HL-60 (cell line): ENCODE measurements at regions not wholly inside any gene's neighbourhood (a gene's known extent, or its start where the extent isn't known, plus 50 kb on each side); places are given as distances from the start of the nearest gene placed in this dataset.
"Not testable (repeated sequence)": the region's sequence is repeated elsewhere in the genome, so short reads cannot be mapped to it uniquely, and the experiment has no call there.

Experiments
- DNase-seq, 2 experiments: peaks; one replicate each; pipeline ENCODE4 v3.0.0-alpha.2; 2010 to 2020; ENCODE audit warnings: low read depth in 1 of 2, low spot score in 1 of 2
- H3K27ac ChIP-seq: fragments of 250-450 bp; sonication (Bioruptor Pico); replicated peaks from 2 replicates; pipeline ENCODE4 v1.5.1; 2020; ENCODE audit warnings: mild to moderate bottlenecking, moderate library complexity
- H3K27me3 ChIP-seq: fragments of 250-450 bp; sonication (Bioruptor Pico); 2 replicates; pipeline ENCODE4 v1.5.1; 2021; ENCODE audit warnings: mild to moderate bottlenecking, moderate library complexity; ENCODE audit not compliant: insufficient read depth, poor library complexity, severe bottlenecking
- H3K4me3 ChIP-seq: replicated peaks from 2 replicates; pipeline ENCODE4 v1.5.1; 2011; ENCODE audit warnings: mild to moderate bottlenecking, control low read depth, low read length; ENCODE audit not compliant: insufficient read depth
- CTCF ChIP-seq: IDR thresholded peaks from one replicate; pipeline ENCODE4 v1.5.1; 2011; ENCODE audit warnings: low read length, control low read depth, inconsistent platforms; ENCODE audit not compliant: insufficient read depth
- GABPA ChIP-seq: IDR thresholded peaks from 2 replicates; pipeline ENCODE4 v1.6.1; 2012; ENCODE audit warnings: low read depth
- POLR2AphosphoS5 ChIP-seq: IDR thresholded peaks from 2 replicates; pipeline ENCODE4 v1.6.1; 2012; ENCODE audit warnings: low read depth
- SPI1 ChIP-seq: IDR thresholded peaks from 2 replicates; pipeline ENCODE4 v1.6.1; 2012; ENCODE audit warnings: low read depth, mild to moderate bottlenecking, borderline replicate concordance
- TF ChIP-seq, protein P1 (sequence below): IDR thresholded peaks from 2 replicates; pipeline ENCODE4 v1.6.1; 2012; ENCODE audit warnings: low read depth; ENCODE audit not compliant: insufficient replicate concordance

DNA sequence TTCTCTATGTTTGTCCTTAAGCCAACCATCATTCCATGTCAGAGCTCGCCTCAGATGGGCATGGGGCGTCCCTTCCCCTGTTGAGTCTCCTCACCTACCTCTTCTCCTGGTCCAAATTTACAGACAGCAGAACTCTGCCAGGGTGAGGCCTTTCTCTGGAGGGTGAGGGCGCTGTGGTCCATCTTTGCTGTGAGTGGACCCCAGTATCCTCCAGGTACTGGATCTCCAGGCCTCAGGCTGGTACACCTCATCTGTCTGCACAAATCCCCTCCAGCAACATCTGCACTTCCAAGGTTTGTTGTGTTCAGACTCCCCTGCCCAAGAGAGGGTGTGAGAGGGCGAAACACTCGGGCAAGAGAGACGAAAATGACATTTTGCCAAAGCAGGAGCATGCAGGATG, 63.9 kb upstream of the EDAR start:
- Histone ChIP-seq H3K27me3 (no peaks in the 10 kb centered on the region), H3K27ac (no peak overlapping the region), H3K4me3 (no peak overlapping the region)
- TF ChIP-seq SPI1: no peak
- TF ChIP-seq, protein P1, sequence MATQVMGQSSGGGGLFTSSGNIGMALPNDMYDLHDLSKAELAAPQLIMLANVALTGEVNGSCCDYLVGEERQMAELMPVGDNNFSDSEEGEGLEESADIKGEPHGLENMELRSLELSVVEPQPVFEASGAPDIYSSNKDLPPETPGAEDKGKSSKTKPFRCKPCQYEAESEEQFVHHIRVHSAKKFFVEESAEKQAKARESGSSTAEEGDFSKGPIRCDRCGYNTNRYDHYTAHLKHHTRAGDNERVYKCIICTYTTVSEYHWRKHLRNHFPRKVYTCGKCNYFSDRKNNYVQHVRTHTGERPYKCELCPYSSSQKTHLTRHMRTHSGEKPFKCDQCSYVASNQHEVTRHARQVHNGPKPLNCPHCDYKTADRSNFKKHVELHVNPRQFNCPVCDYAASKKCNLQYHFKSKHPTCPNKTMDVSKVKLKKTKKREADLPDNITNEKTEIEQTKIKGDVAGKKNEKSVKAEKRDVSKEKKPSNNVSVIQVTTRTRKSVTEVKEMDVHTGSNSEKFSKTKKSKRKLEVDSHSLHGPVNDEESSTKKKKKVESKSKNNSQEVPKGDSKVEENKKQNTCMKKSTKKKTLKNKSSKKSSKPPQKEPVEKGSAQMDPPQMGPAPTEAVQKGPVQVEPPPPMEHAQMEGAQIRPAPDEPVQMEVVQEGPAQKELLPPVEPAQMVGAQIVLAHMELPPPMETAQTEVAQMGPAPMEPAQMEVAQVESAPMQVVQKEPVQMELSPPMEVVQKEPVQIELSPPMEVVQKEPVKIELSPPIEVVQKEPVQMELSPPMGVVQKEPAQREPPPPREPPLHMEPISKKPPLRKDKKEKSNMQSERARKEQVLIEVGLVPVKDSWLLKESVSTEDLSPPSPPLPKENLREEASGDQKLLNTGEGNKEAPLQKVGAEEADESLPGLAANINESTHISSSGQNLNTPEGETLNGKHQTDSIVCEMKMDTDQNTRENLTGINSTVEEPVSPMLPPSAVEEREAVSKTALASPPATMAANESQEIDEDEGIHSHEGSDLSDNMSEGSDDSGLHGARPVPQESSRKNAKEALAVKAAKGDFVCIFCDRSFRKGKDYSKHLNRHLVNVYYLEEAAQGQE: no peak
- no peak for TF ChIP-seq CTCF
- no peak for TF ChIP-seq GABPA
- TF ChIP-seq POLR2AphosphoS5: no peak
- DNase-seq: no peak

- no peaks in the 10 kb centered on the region for H3K27me3 ChIP-seq
- TF ChIP-seq GABPA (no peak), POLR2AphosphoS5 (no peak), CTCF (no peak), SPI1 (no peak)
- TF ChIP-seq, protein P1: no peak
- no peak overlapping the region for H3K4me3 ChIP-seq
- no peak for DNase-seq
- H3K27ac ChIP-seq: no peak overlapping the region
These were observed 60.0 kb upstream of the EDAR start for GRCh38 chr2:109049022-109049421.

DNA sequence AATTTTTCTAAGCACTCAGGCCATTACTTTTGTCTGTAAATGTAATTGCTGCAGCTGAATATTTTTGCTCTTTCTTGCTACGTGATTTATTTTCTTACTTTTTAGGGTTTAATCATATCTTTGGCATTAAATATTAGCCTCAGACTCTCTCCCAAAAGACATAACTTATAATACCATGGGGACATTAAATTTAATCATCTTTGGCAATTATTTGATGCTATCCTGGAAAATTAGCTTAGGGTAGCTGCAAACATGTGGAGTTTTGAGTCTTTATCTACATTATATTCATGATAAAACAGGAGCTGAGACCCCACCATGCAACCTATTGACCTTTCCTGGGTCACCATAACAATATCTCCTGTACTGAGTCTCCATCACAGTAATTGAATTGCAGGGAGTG, 59.1 kb upstream of the EDAR start:
- H3K4me3 ChIP-seq: no peak overlapping the region
- no peak for DNase-seq
- H3K27me3 ChIP-seq: no peaks in the 10 kb centered on the region
- TF ChIP-seq CTCF (no peak), SPI1 (no peak), GABPA (no peak), POLR2AphosphoS5 (no peak)
- TF ChIP-seq, protein P1: no peak
- H3K27ac ChIP-seq: no peak overlapping the region

DNA sequence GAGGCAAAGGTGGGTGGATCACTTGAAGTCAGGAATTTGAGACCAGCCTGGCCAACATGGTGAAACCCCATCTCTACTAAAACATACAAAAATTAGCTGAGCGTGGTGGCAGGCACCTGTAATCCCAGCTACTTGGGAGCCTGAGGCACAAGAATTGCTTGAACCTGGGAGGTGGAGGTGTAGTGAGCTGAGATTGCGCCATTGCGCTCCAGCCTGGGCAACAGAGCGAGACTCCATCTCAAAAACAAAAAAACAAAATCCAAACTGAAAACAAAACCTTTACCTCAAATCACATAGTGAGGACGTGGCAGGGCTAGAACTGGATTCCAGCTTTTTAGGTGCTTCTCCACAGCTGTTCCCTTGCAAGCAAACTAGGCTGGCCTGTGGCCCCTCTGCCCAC, 58.5 kb upstream of the EDAR start:
- not testable (repeated sequence) for H3K27ac ChIP-seq, H3K27me3 ChIP-seq, DNase-seq, H3K4me3 ChIP-seq
